NCI-H2227 (cell line): ENCODE measurements at regions not wholly inside any gene's neighbourhood (a gene's known extent, or its start where the extent isn't known, plus 50 kb on each side); places are given as distances from the start of the nearest gene placed in this dataset.

Source experiments
- DNase-seq: peaks from one replicate; lab custom pipeline; 2025; ENCODE audit not compliant: unreplicated experiment; lab: John Stamatoyannopoulos, UW

GRCh38 chr13:53143757-53144339 is 115.2 kb downstream of the OLFM4 start:
- no peak for DNase-seq

- DNase-seq, result no peak
Measured at GRCh38 chr13:53144826-53145225, 116.2 kb downstream of the OLFM4 start.

- no peak for DNase-seq
Measured at GRCh38 chr13:53150568-53150967, 122.0 kb downstream of the OLFM4 start.

- peak; percentile 56 for DNase-seq
Measured at GRCh38 chr13:53151336-53152056, 122.9 kb downstream of the OLFM4 start.

GRCh38 chr13:53152057-53152421 is 123.4 kb downstream of the OLFM4 start:
- no peak for DNase-seq

GRCh38 chr13:53158201-53158600 is 129.6 kb downstream of the OLFM4 start:
- no peak for DNase-seq

GRCh38 chr13:53159431-53159830 is 130.8 kb downstream of the OLFM4 start:
- no peak for DNase-seq

- no peak for DNase-seq
Measured at GRCh38 chr13:53160211-53160610, 131.6 kb downstream of the OLFM4 start.

- no peak for DNase-seq
Measured at GRCh38 chr13:53161251-53161650, 132.6 kb downstream of the OLFM4 start.

GRCh38 chr13:53165261-53165660 is 136.6 kb downstream of the OLFM4 start:
- no peak for DNase-seq

- DNase-seq, result peak; percentile 82
Measured at GRCh38 chr13:53167561-53167960, 138.9 kb downstream of the OLFM4 start.

- no peak for DNase-seq
Measured at GRCh38 chr13:53170910-53171309, 142.3 kb downstream of the OLFM4 start.

GRCh38 chr13:53174545-53174944 is 145.9 kb downstream of the OLFM4 start:
- DNase-seq, result no peak

GRCh38 chr13:53180684-53181083 is 152.1 kb downstream of the OLFM4 start:
- DNase-seq, result no peak

- no peak for DNase-seq
Measured at GRCh38 chr13:53182724-53183123, 154.1 kb downstream of the OLFM4 start.

GRCh38 chr13:53188120-53188519 is 159.5 kb downstream of the OLFM4 start:
- DNase-seq, result no peak

- peak; percentile 12 for DNase-seq
Measured at GRCh38 chr13:53189162-53189561, 160.5 kb downstream of the OLFM4 start.

- no peak for DNase-seq
Measured at GRCh38 chr13:53191091-53191490, 162.5 kb downstream of the OLFM4 start.

GRCh38 chr13:53197424-53197823 is 168.8 kb downstream of the OLFM4 start:
- DNase-seq, result no peak

GRCh38 chr13:53198017-53198416 is 169.4 kb downstream of the OLFM4 start:
- peak; percentile 28 for DNase-seq

- DNase-seq, result peak; percentile 44
Measured at GRCh38 chr13:53198736-53199135, 170.1 kb downstream of the OLFM4 start.

- DNase-seq, result no peak
Measured at GRCh38 chr13:53200075-53200474, 171.5 kb downstream of the OLFM4 start.
